IMR-90 (cell line): ENCODE measurements at regions not wholly inside any gene's neighbourhood (a gene's known extent, or its start where the extent isn't known, plus 50 kb on each side); places are given as distances from the start of the nearest gene placed in this dataset.

ENCODE experiments used
- ATAC-seq: fragments of 200-7000 bp; cut with Tn5 transposase; 2 replicates; pipeline ENCODE4 v1.9.1; 2020; ENCODE audit warnings: low read depth, mild to moderate bottlenecking, moderate library complexity
- BruUV-seq: library from RNA; stranded (reverse); fragments of 400-500 nt; replicated peaks from 2 replicates; lab custom pipeline; 2021; lab: Mats Ljungman, UMichigan
- CTCF ChIA-PET: fragments of 300-600 bp; formaldehyde crosslinking; extraction: SDS; loops from one replicate; lab custom pipeline; 2021; ENCODE audit warnings: antibody characterized with exemption; lab: Yijun Ruan, JAX
- POLR2A ChIA-PET: fragments of 300-600 bp; sonication (Branson Sonifier 250); formaldehyde crosslinking; loops from one replicate; lab custom pipeline; 2022; ENCODE audit warnings: antibody characterized with exemption; ENCODE audit not compliant: unreplicated experiment; lab: Charles Lee
- DNase-seq: peaks from one replicate; pipeline ENCODE4 v3.0.0; 2013
- H2AFZ ChIP-seq: replicated peaks from 2 replicates; pipeline ENCODE3; 2013; ENCODE audit warnings: low read length, mild to moderate bottlenecking; ENCODE audit not compliant: poor library complexity
- H2AK5ac ChIP-seq: 2 replicates; pipeline ENCODE4 v1.6.1; 2013; ENCODE audit warnings: low read depth, low read length, inconsistent platforms
- H2AK9ac ChIP-seq: replicated peaks from 2 replicates; pipeline ENCODE3; 2013; ENCODE audit warnings: mild to moderate bottlenecking, low read depth, low read length, moderate library complexity; ENCODE audit not compliant: poor library complexity
- H2BK120ac ChIP-seq: 2 replicates; pipeline ENCODE4 v1.6.1; 2013; ENCODE audit warnings: low read depth, low read length, inconsistent platforms
- H2BK15ac ChIP-seq: 3 replicates; pipeline ENCODE4 v1.6.1; 2013; ENCODE audit warnings: low read depth, low read length, inconsistent platforms
- H2BK20ac ChIP-seq: 2 replicates; pipeline ENCODE4 v1.6.1; 2013; ENCODE audit warnings: low read depth, mild to moderate bottlenecking, inconsistent platforms, low read length, moderate library complexity
- H2BK5ac ChIP-seq: 2 replicates; pipeline ENCODE4 v1.6.1; 2013; ENCODE audit warnings: mild to moderate bottlenecking, low read depth, low read length, inconsistent platforms; ENCODE audit not compliant: poor library complexity, severe bottlenecking
- H3K14ac ChIP-seq: replicated peaks from 2 replicates; pipeline ENCODE4 v1.6.1; 2013; ENCODE audit warnings: low read depth, low read length, inconsistent platforms
- H3K18ac ChIP-seq: 2 replicates; pipeline ENCODE4 v1.6.1; 2013; ENCODE audit warnings: low read depth, low read length, control low read depth
- H3K23ac ChIP-seq: 2 replicates; pipeline ENCODE4 v1.6.1; 2013; ENCODE audit warnings: low read depth, low read length, inconsistent platforms
- H3K27ac ChIP-seq: 2 replicates; pipeline ENCODE4 v1.5.1; 2013; ENCODE audit warnings: mild to moderate bottlenecking, control low read depth, low read length; ENCODE audit not compliant: insufficient read depth
- H3K27me3 ChIP-seq: 2 replicates; pipeline ENCODE4 v1.6.1; 2013; ENCODE audit warnings: low read length; ENCODE audit not compliant: control insufficient read depth, insufficient read depth
- H3K36me3 ChIP-seq: 2 replicates; pipeline ENCODE4 v1.6.1; 2013; ENCODE audit warnings: low read length, mixed read lengths; ENCODE audit not compliant: control insufficient read depth, insufficient read depth
- H3K4ac ChIP-seq: 2 replicates; pipeline ENCODE4 v1.6.1; 2013; ENCODE audit warnings: low read depth, low read length, inconsistent platforms
- H3K4me1 ChIP-seq: 2 replicates; pipeline ENCODE4 v1.6.1; 2013; ENCODE audit warnings: low read length, mixed read lengths; ENCODE audit not compliant: control insufficient read depth, insufficient read depth
- H3K4me2 ChIP-seq: 2 replicates; pipeline ENCODE4 v1.6.1; 2013; ENCODE audit warnings: low read depth, mild to moderate bottlenecking, control low read depth, low read length, moderate library complexity
- H3K4me3 ChIP-seq: 2 replicates; pipeline ENCODE4 v1.5.1; 2013; ENCODE audit warnings: low read depth, mild to moderate bottlenecking, control low read depth, low read length, moderate library complexity; ENCODE audit not compliant: insufficient read depth
- H3K56ac ChIP-seq: 2 replicates; pipeline ENCODE4 v1.6.1; 2013; ENCODE audit warnings: low read length, inconsistent platforms; ENCODE audit not compliant: insufficient read depth; ENCODE audit errors: extremely low read depth
- H3K79me1 ChIP-seq, 2 experiments: 2 replicates each; pipeline ENCODE4 v1.6.1; 2013; ENCODE audit warnings: low read length in 2 of 2, inconsistent platforms in 1 of 2, low read depth in 1 of 2
- H3K9ac ChIP-seq: 2 replicates; pipeline ENCODE4 v1.6.1; 2013; ENCODE audit warnings: low read depth, low read length, control low read depth
- H3K9me1 ChIP-seq: 2 replicates; pipeline ENCODE4 v1.6.1; 2013; ENCODE audit warnings: low read length, inconsistent platforms; ENCODE audit not compliant: insufficient read depth
- H3K9me3 ChIP-seq: 2 replicates; pipeline ENCODE4 v1.6.1; 2013; ENCODE audit warnings: low read length; ENCODE audit not compliant: control insufficient read depth, insufficient read depth
- H4K20me1 ChIP-seq: 2 replicates; pipeline ENCODE4 v1.6.1; 2013; ENCODE audit warnings: low read length, inconsistent platforms; ENCODE audit not compliant: insufficient read depth
- H4K5ac ChIP-seq: 2 replicates; pipeline ENCODE4 v1.6.1; 2013; ENCODE audit warnings: mild to moderate bottlenecking, low read depth, low read length, control low read depth
- H4K8ac ChIP-seq, 2 experiments: 2 replicates each; pipeline ENCODE4 v1.6.1; 2013; ENCODE audit warnings: low read depth in 2 of 2, low read length in 2 of 2, control low read depth in 1 of 2, inconsistent platforms in 1 of 2
- H4K91ac ChIP-seq: 2 replicates; pipeline ENCODE4 v1.6.1; 2013; ENCODE audit warnings: low read depth, low read length, inconsistent platforms; ENCODE audit not compliant: insufficient read depth
- BHLHE40 ChIP-seq: fragments of 150-350 bp; IDR thresholded peaks from 2 replicates; pipeline ENCODE4 v1.6.1; 2016; ENCODE audit warnings: mild to moderate bottlenecking, low read depth, low read length
- CEBPB ChIP-seq: IDR thresholded peaks from 2 replicates; pipeline ENCODE4 v1.6.1; 2012; ENCODE audit warnings: low read depth, low read length, improper control_type of control experiment
- CHD1 ChIP-seq: IDR thresholded peaks from 2 replicates; pipeline ENCODE4 v1.6.1; 2012; ENCODE audit warnings: low read depth, low read length, improper control_type of control experiment
- FOS ChIP-seq: fragments of 150-350 bp; IDR thresholded peaks from 2 replicates; pipeline ENCODE4 v1.6.1; 2016; ENCODE audit warnings: low read depth, low read length
- MAFK ChIP-seq: IDR thresholded peaks from 2 replicates; pipeline ENCODE4 v1.6.1; 2012; ENCODE audit warnings: low read depth, low read length, improper control_type of control experiment
- MAZ ChIP-seq: IDR thresholded peaks from 2 replicates; pipeline ENCODE4 v1.6.1; 2012; ENCODE audit warnings: low read depth, mild to moderate bottlenecking, low read length, improper control_type of control experiment, moderate library complexity, borderline replicate concordance
- MXI1 ChIP-seq: IDR thresholded peaks from 2 replicates; pipeline ENCODE4 v1.6.1; 2012; ENCODE audit warnings: low read depth, mild to moderate bottlenecking, low read length, moderate library complexity, borderline replicate concordance
- NFE2L2 ChIP-seq: fragments of 150-350 bp; IDR thresholded peaks from 2 replicates; pipeline ENCODE4 v1.6.1; 2016; ENCODE audit warnings: low read depth, mild to moderate bottlenecking, low read length
- POLR2A ChIP-seq: IDR thresholded peaks from 2 replicates; pipeline ENCODE4 v1.6.1; 2012; ENCODE audit warnings: mild to moderate bottlenecking, low read depth, low read length
- RCOR1 ChIP-seq: IDR thresholded peaks from 2 replicates; pipeline ENCODE4 v1.6.1; 2012; ENCODE audit warnings: mild to moderate bottlenecking, low read length, improper control_type of control experiment; ENCODE audit not compliant: insufficient replicate concordance
- RFX5 ChIP-seq: IDR thresholded peaks from 2 replicates; pipeline ENCODE4 v1.8.0; 2012; ENCODE audit warnings: low read depth, mild to moderate bottlenecking, low read length, moderate library complexity
- SMC3 ChIP-seq: fragments of 150-350 bp; IDR thresholded peaks from 2 replicates; pipeline ENCODE4 v1.6.1; 2016; ENCODE audit warnings: low read depth, mild to moderate bottlenecking, antibody characterized with exemption, low read length, moderate library complexity
- WGBS, 2 experiments: methylation state at CpG; one replicate each; pipeline versions ENCODE4 v1.1.5 to v1.1.7; 2013; ENCODE audit warnings: missing lambda C conversion rate in 2 of 2; ENCODE audit not compliant: insufficient read length in 1 of 2; ENCODE audit errors: extremely low coverage in 2 of 2; 5-methylcytosine and 5-hydroxymethylcytosine counted together
- dilution Hi-C: fragments of 300-500 bp; cut with HindIII; formaldehyde crosslinking; loops from one replicate; pipeline ENCODE4 v1.14.3; 2018; ENCODE audit warnings: low sequenced_read_pairs; ENCODE audit not compliant: unreplicated experiment
- in situ Hi-C: fragments of 300-500 bp; cut with MboI; formaldehyde crosslinking; loops from 3 replicates; pipeline ENCODE4 v1.14.3; 2019; ENCODE audit warnings: low sequenced_read_pairs, inconsistent platforms, mixed read lengths
- intact Hi-C: fragments of 100-400 bp; cut with micrococcal nuclease; formaldehyde crosslinking; loops from 2 replicates; pipeline ENCODE4 v1.10.0; 2022
- TF ChIP-seq, protein P1 (sequence below): fragments of 150-350 bp; IDR thresholded peaks from 2 replicates; pipeline ENCODE4 v1.6.1; 2016; ENCODE audit warnings: low read depth, mild to moderate bottlenecking, low read length, moderate library complexity, borderline replicate concordance
- TF ChIP-seq, protein P2 (sequence below): conservative IDR thresholded peaks from 2 replicates; pipeline ENCODE4 v1.5.1; 2012; ENCODE audit warnings: mild to moderate bottlenecking, low read depth, low read length, improper control_type of control experiment
- TF ChIP-seq, protein P3 (sequence below): fragments of 150-350 bp; IDR thresholded peaks from 2 replicates; pipeline ENCODE4 v1.6.1; 2017; ENCODE audit warnings: mild to moderate bottlenecking, antibody characterized with exemption, low read length, low read depth

DNA sequence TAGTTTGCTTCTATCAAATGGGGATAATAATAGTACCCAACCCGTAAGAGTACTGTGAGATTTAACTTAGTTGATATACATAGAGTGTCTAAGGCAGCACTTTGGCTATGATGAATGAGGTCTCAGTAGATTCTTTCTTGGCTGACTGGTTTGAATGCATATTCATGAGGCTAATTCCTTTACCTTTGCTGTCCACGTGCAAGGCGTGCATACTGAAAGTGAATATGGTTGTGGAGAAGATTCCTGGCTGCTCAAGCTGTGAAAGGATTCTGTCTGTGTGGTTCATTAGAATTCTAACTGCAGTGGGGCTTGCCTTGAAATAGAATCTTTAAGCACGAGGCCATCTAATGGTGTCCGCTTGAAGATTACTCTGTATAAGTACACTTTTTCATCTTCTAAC lies 110.3 kb downstream of the SEC23IP start:
- no peaks in the 10 kb centered on the region for H3K79me1 ChIP-seq
- no peak overlapping the region for H2AFZ ChIP-seq
- DNase-seq (no peak), ATAC-seq (no peak)
- H4K91ac ChIP-seq, result no peak overlapping the region
- no peak overlapping the region for H3K9ac ChIP-seq
- H3K4me2 ChIP-seq, result no peak overlapping the region
- dilution Hi-C loops (no loop called here), intact Hi-C loops (no loop called here), in situ Hi-C loops (no loop called here)
- no peaks in the 10 kb centered on the region for H3K36me3 ChIP-seq
- no peak overlapping the region for H3K18ac ChIP-seq
- no peak overlapping the region for H4K8ac ChIP-seq
- H3K23ac ChIP-seq, result no peak overlapping the region
- H4K5ac ChIP-seq, result no peak overlapping the region
- no peaks in the 10 kb centered on the region for H3K9me1 ChIP-seq
- no peaks in the 10 kb centered on the region for H4K20me1 ChIP-seq
- no peak overlapping the region for H3K14ac ChIP-seq
- H3K9me3 ChIP-seq, result no peaks in the 10 kb centered on the region
- no CpG with 5 or more reads among the region's 5 CpGs for WGBS, 2 experiments
- no TSS peak for BruUV-seq
- no peak overlapping the region for H3K56ac ChIP-seq
- no peak overlapping the region for H2BK15ac ChIP-seq
- H3K27ac ChIP-seq, result no peak overlapping the region
- no peak overlapping the region for H2BK5ac ChIP-seq
- no peaks in the 10 kb centered on the region for H3K4me1 ChIP-seq
- H3K4ac ChIP-seq, result no peak overlapping the region
- no peak overlapping the region for H2BK20ac ChIP-seq
- ChIA-PET CTCF (no interaction called here), POLR2A (no interaction called here)
- no peak overlapping the region for H2BK120ac ChIP-seq
- H3K4me3 ChIP-seq, result no peak overlapping the region
- no peak overlapping the region for H2AK9ac ChIP-seq
- no peaks in the 10 kb centered on the region for H3K27me3 ChIP-seq
- no peak overlapping the region for H2AK5ac ChIP-seq
- TF ChIP-seq, protein P1, sequence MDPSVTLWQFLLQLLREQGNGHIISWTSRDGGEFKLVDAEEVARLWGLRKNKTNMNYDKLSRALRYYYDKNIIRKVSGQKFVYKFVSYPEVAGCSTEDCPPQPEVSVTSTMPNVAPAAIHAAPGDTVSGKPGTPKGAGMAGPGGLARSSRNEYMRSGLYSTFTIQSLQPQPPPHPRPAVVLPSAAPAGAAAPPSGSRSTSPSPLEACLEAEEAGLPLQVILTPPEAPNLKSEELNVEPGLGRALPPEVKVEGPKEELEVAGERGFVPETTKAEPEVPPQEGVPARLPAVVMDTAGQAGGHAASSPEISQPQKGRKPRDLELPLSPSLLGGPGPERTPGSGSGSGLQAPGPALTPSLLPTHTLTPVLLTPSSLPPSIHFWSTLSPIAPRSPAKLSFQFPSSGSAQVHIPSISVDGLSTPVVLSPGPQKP, result no peak
- TF ChIP-seq CEBPB (no peak), MAZ (no peak), CHD1 (no peak), FOS (no peak), NFE2L2 (no peak), BHLHE40 (no peak), RCOR1 (no peak), RFX5 (no peak), MXI1 (no peak), MAFK (no peak), SMC3 (no peak), POLR2A (no peak)
- TF ChIP-seq, protein P2, sequence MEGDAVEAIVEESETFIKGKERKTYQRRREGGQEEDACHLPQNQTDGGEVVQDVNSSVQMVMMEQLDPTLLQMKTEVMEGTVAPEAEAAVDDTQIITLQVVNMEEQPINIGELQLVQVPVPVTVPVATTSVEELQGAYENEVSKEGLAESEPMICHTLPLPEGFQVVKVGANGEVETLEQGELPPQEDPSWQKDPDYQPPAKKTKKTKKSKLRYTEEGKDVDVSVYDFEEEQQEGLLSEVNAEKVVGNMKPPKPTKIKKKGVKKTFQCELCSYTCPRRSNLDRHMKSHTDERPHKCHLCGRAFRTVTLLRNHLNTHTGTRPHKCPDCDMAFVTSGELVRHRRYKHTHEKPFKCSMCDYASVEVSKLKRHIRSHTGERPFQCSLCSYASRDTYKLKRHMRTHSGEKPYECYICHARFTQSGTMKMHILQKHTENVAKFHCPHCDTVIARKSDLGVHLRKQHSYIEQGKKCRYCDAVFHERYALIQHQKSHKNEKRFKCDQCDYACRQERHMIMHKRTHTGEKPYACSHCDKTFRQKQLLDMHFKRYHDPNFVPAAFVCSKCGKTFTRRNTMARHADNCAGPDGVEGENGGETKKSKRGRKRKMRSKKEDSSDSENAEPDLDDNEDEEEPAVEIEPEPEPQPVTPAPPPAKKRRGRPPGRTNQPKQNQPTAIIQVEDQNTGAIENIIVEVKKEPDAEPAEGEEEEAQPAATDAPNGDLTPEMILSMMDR, result no peak
- TF ChIP-seq, protein P3, sequence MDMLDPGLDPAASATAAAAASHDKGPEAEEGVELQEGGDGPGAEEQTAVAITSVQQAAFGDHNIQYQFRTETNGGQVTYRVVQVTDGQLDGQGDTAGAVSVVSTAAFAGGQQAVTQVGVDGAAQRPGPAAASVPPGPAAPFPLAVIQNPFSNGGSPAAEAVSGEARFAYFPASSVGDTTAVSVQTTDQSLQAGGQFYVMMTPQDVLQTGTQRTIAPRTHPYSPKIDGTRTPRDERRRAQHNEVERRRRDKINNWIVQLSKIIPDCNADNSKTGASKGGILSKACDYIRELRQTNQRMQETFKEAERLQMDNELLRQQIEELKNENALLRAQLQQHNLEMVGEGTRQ, result no peak
